ENCODE measurements at regions not wholly inside any gene's neighbourhood (a gene's known extent, or its start where the extent isn't known, plus 50 kb on each side); places are given as distances from the start of the nearest gene placed in this dataset.

DNA sequence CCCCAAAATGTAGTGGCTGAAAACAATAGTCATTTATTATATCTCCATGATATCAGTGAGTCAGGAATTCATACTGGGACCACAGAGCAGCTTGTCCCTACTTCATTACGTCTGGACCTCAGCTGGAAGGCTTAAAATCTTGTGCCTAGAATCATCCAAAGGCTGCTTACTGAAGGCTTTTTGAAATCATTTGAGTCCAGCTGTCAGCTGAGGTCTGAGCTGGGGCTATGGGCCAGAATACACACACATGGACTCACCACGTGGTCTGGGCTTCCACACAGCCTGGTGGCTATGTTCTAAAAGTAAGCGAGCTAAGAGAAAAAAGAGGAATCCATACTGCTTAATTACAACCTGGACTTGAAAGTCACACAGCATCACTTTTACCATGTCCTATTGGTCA, 209.2 kb downstream of the KCTD12 start:
- no peak overlapping the region for H3K27ac ChIP-seq (ENCODE audit: insufficient read depth, low read length)
- H3K79me2 ChIP-seq (ENCODE audit: control insufficient read depth, insufficient read depth, low read length), result no peaks in the 10 kb centered on the region
- H3K36me3 ChIP-seq (ENCODE audit: control insufficient read depth, insufficient read depth, low read length), result no peaks in the 10 kb centered on the region
- H3K4me2 ChIP-seq (ENCODE audit: extremely low read depth, insufficient read depth, low read length), result peak overlapping the region; percentile 9
- H3K27me3 ChIP-seq (ENCODE audit: control insufficient read depth, insufficient read depth, low read length), result no peaks in the 10 kb centered on the region
- TF ChIP-seq EZH2 (IDR thresholded peaks at IDR 0.05; ENCODE audit: low read length, missing control alignments) (no peak), CTCF (conservative IDR thresholded peaks at IDR 0.05 in 1 of 2, IDR thresholded peaks at IDR 0.05 in 1 of 2; ENCODE audit: low read depth in 1 of 2, low read length in 2 of 2) (no peak)
- no peaks in the 10 kb centered on the region for H3K9me3 ChIP-seq (ENCODE audit: control insufficient read depth, insufficient read depth, low read depth, low read length)
- peak overlapping the region; percentile 42 for H2AFZ ChIP-seq (ENCODE audit: low read length)
- H3K9ac ChIP-seq (ENCODE audit: insufficient read depth, low read length), result no peak overlapping the region
- peak; percentile 64 to 85 for DNase-seq (ENCODE audit: low read depth in 2 of 2)
- H3K4me1 ChIP-seq (ENCODE audit: control insufficient read depth, extremely low read depth, insufficient read depth, low read length), result no peaks in the 10 kb centered on the region
- no peak overlapping the region for H3K4me3 ChIP-seq (replicated peaks in 1 of 4; ENCODE audit: control extremely low read depth in 1 of 4, insufficient read depth in 1 of 4, low read depth in 3 of 4, low read length in 4 of 4)
- no peaks in the 10 kb centered on the region for H4K20me1 ChIP-seq (ENCODE audit: control insufficient read depth, extremely low read depth, insufficient read depth, low read length)

- Histone ChIP-seq H3K79me2 (ENCODE audit: control insufficient read depth, insufficient read depth, low read length) (no peaks in the 10 kb centered on the region), H3K4me1 (ENCODE audit: control insufficient read depth, extremely low read depth, insufficient read depth, low read length) (no peaks in the 10 kb centered on the region), H3K36me3 (ENCODE audit: control insufficient read depth, insufficient read depth, low read length) (no peaks in the 10 kb centered on the region), H3K4me3 (replicated peaks in 1 of 4; ENCODE audit: control extremely low read depth in 1 of 4, insufficient read depth in 1 of 4, low read depth in 3 of 4, low read length in 4 of 4) (no peak overlapping the region), H3K27ac (ENCODE audit: insufficient read depth, low read length) (no peak overlapping the region), H3K4me2 (ENCODE audit: extremely low read depth, insufficient read depth, low read length) (no peak overlapping the region), H4K20me1 (ENCODE audit: control insufficient read depth, extremely low read depth, insufficient read depth, low read length) (no peaks in the 10 kb centered on the region), H3K9me3 (ENCODE audit: control insufficient read depth, insufficient read depth, low read depth, low read length) (no peaks in the 10 kb centered on the region), H3K27me3 (ENCODE audit: control insufficient read depth, insufficient read depth, low read length) (no peaks in the 10 kb centered on the region), H3K9ac (ENCODE audit: insufficient read depth, low read length) (no peak overlapping the region), H2AFZ (ENCODE audit: low read length) (no peak overlapping the region)
- DNase-seq (ENCODE audit: low read depth in 2 of 2), result peak; percentile 42 to 71
- TF ChIP-seq CTCF (conservative IDR thresholded peaks at IDR 0.05 in 1 of 2, IDR thresholded peaks at IDR 0.05 in 1 of 2; ENCODE audit: low read depth in 1 of 2, low read length in 2 of 2), result no peak
- TF ChIP-seq EZH2 (IDR thresholded peaks at IDR 0.05; ENCODE audit: low read length, missing control alignments), result no peak
These were observed 213.8 kb downstream of the KCTD12 start for GRCh38 chr13:76672420-76672819.

DNA sequence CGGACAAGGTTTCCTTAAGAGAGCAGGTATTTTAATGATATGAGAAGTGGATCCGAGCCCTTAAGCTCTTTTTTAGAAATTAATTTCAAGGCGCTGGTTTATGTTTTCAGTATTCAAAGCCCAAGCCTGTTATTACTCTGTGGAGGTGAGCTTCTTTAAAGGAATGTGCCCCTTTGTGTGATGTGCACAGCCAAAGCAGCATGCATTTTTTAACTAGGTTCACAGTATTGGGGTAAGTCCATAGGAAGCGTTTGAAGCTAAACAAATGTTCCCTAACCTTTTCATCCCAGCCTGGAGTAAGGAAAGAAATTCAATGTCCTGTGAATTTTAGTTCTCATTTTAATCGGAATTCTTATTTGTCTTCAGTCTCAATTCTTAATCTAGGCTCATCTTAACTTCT, 217.5 kb downstream of the KCTD12 start:
- Histone ChIP-seq H3K9ac (ENCODE audit: insufficient read depth, low read length) (no peak overlapping the region), H3K9me3 (ENCODE audit: control insufficient read depth, insufficient read depth, low read depth, low read length) (no peaks in the 10 kb centered on the region), H3K4me2 (ENCODE audit: extremely low read depth, insufficient read depth, low read length) (no peak overlapping the region), H4K20me1 (ENCODE audit: control insufficient read depth, extremely low read depth, insufficient read depth, low read length) (no peaks in the 10 kb centered on the region), H3K27ac (ENCODE audit: insufficient read depth, low read length) (no peak overlapping the region), H3K79me2 (ENCODE audit: control insufficient read depth, insufficient read depth, low read length) (no peaks in the 10 kb centered on the region), H3K36me3 (ENCODE audit: control insufficient read depth, insufficient read depth, low read length) (no peaks in the 10 kb centered on the region), H2AFZ (ENCODE audit: low read length) (no peak overlapping the region), H3K4me3 (replicated peaks in 1 of 4; ENCODE audit: control extremely low read depth in 1 of 4, insufficient read depth in 1 of 4, low read depth in 3 of 4, low read length in 4 of 4) (no peak overlapping the region), H3K4me1 (ENCODE audit: control insufficient read depth, extremely low read depth, insufficient read depth, low read length) (no peaks in the 10 kb centered on the region), H3K27me3 (ENCODE audit: control insufficient read depth, insufficient read depth, low read length) (no peaks in the 10 kb centered on the region)
- TF ChIP-seq CTCF (conservative IDR thresholded peaks at IDR 0.05 in 1 of 2, IDR thresholded peaks at IDR 0.05 in 1 of 2; ENCODE audit: low read depth in 1 of 2, low read length in 2 of 2) (no peak), EZH2 (IDR thresholded peaks at IDR 0.05; ENCODE audit: low read length, missing control alignments) (no peak)
- DNase-seq (ENCODE audit: low read depth in 2 of 2), result no peak

Data from fibroblast of lung (primary cell).